SK-N-SH (cell line): ENCODE measurements at regions not wholly inside any gene's neighbourhood (a gene's known extent, or its start where the extent isn't known, plus 50 kb on each side); places are given as distances from the start of the nearest gene placed in this dataset.

ENCODE experiments used
- EP300 ChIP-seq, 2 experiments: IDR thresholded peaks; 2 replicates each; pipeline versions ENCODE4 v1.4.0 to v1.6.1; 2012; ENCODE audit warnings: borderline replicate concordance in 1 of 2, low read depth in 1 of 2, low read length in 1 of 2
- FOXM1 ChIP-seq: IDR thresholded peaks from 2 replicates; pipeline ENCODE4 v1.4.0; 2012; ENCODE audit warnings: low read depth, mild to moderate bottlenecking
- NFIC ChIP-seq: IDR thresholded peaks from 2 replicates; pipeline ENCODE4 v1.4.0; 2012; ENCODE audit warnings: borderline replicate concordance
- NRF1 ChIP-seq: IDR thresholded peaks from 2 replicates; pipeline ENCODE4 v1.6.1; 2012; ENCODE audit warnings: low read depth, mild to moderate bottlenecking, low read length
- POLR2AphosphoS5 ChIP-seq: IDR thresholded peaks from 2 replicates; pipeline ENCODE4 v1.6.1; 2012; ENCODE audit warnings: low read depth, low read length
- TF ChIP-seq, protein P1 (sequence below): IDR thresholded peaks from 2 replicates; pipeline ENCODE4; 2012
- TF ChIP-seq, protein P2 (sequence below): fragments of 200-600 bp; sonication (generic); IDR thresholded peaks from 2 replicates; pipeline ENCODE4 v1.6.1; 2017; ENCODE audit warnings: antibody characterized with exemption, mild to moderate bottlenecking, moderate library complexity
- TF ChIP-seq, protein P3 (sequence below): fragments of 150-350 bp; IDR thresholded peaks from 2 replicates; pipeline ENCODE4 v1.6.1; 2017; ENCODE audit warnings: antibody characterized with exemption, low read length, low read depth, borderline replicate concordance

DNA sequence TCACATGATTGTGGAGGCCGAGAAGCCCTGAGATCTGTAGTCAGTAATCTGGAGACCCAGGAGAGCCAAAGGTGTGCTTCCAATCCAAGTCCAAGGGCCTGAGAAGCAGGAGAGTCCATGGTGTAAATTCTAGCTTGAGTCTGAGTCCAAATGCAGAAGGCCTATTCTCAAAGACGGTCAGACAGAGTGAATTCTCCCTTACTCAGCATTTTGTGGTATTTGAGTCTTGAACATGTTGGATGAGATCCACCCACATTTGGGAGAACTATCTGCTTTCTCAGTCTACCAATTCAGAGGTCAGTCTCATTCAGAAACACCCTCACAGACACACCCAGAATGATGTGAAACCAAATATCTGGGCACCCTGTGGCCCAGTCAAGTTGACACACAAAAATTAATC is 128.8 kb upstream of the PTCH1 start:
- TF ChIP-seq, protein P1, sequence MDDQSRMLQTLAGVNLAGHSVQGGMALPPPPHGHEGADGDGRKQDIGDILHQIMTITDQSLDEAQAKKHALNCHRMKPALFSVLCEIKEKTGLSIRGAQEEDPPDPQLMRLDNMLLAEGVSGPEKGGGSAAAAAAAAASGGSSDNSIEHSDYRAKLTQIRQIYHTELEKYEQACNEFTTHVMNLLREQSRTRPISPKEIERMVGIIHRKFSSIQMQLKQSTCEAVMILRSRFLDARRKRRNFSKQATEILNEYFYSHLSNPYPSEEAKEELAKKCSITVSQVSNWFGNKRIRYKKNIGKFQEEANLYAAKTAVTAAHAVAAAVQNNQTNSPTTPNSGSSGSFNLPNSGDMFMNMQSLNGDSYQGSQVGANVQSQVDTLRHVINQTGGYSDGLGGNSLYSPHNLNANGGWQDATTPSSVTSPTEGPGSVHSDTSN: no peak
- TF ChIP-seq EP300 (IDR thresholded peaks at IDR 0.05; ENCODE audit: borderline replicate concordance in 1 of 2, low read depth in 1 of 2, low read length in 1 of 2) (no peak), FOXM1 (no peak), NRF1 (no peak), NFIC (no peak), POLR2AphosphoS5 (no peak)
- TF ChIP-seq, protein P2, sequence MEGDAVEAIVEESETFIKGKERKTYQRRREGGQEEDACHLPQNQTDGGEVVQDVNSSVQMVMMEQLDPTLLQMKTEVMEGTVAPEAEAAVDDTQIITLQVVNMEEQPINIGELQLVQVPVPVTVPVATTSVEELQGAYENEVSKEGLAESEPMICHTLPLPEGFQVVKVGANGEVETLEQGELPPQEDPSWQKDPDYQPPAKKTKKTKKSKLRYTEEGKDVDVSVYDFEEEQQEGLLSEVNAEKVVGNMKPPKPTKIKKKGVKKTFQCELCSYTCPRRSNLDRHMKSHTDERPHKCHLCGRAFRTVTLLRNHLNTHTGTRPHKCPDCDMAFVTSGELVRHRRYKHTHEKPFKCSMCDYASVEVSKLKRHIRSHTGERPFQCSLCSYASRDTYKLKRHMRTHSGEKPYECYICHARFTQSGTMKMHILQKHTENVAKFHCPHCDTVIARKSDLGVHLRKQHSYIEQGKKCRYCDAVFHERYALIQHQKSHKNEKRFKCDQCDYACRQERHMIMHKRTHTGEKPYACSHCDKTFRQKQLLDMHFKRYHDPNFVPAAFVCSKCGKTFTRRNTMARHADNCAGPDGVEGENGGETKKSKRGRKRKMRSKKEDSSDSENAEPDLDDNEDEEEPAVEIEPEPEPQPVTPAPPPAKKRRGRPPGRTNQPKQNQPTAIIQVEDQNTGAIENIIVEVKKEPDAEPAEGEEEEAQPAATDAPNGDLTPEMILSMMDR: no peak
- TF ChIP-seq, protein P3, sequence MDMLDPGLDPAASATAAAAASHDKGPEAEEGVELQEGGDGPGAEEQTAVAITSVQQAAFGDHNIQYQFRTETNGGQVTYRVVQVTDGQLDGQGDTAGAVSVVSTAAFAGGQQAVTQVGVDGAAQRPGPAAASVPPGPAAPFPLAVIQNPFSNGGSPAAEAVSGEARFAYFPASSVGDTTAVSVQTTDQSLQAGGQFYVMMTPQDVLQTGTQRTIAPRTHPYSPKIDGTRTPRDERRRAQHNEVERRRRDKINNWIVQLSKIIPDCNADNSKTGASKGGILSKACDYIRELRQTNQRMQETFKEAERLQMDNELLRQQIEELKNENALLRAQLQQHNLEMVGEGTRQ: no peak
